Neural progenitor cell (in vitro differentiated cells): ENCODE measurements at regions not wholly inside any gene's neighbourhood (a gene's known extent, or its start where the extent isn't known, plus 50 kb on each side); places are given as distances from the start of the nearest gene placed in this dataset.

Experiments
- EZH2 ChIP-seq: fragments of 200-600 bp; sonication (generic); IDR thresholded peaks from 2 replicates; pipeline ENCODE4 v1.6.1; 2017; ENCODE audit warnings: antibody characterized with exemption, mild to moderate bottlenecking, moderate library complexity
- TF ChIP-seq, protein P1 (sequence below): fragments of 200-600 bp; sonication (generic); IDR thresholded peaks from 2 replicates; pipeline ENCODE4 v1.5.1; 2017; ENCODE audit warnings: antibody characterized with exemption, mild to moderate bottlenecking

DNA sequence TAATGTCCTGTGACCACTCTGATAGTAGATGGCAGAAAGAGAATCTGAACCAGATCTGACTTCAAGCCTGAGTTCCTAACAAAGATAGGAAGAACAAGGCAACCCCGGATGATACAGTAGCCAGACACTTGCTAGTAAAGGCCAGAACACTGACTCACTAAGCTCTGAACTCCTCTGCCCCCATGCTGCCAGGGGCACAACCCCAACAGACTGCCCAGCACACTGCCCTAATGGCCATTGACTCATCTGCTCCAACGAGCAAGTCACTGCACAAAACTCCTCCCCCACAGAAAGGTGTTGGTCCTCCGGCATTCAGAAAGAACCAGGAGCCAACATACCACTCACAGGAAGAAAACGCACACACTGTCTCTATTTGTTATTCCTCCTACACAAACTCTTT is 179.6 kb upstream of the NUDT4 start:
- TF ChIP-seq, protein P1, sequence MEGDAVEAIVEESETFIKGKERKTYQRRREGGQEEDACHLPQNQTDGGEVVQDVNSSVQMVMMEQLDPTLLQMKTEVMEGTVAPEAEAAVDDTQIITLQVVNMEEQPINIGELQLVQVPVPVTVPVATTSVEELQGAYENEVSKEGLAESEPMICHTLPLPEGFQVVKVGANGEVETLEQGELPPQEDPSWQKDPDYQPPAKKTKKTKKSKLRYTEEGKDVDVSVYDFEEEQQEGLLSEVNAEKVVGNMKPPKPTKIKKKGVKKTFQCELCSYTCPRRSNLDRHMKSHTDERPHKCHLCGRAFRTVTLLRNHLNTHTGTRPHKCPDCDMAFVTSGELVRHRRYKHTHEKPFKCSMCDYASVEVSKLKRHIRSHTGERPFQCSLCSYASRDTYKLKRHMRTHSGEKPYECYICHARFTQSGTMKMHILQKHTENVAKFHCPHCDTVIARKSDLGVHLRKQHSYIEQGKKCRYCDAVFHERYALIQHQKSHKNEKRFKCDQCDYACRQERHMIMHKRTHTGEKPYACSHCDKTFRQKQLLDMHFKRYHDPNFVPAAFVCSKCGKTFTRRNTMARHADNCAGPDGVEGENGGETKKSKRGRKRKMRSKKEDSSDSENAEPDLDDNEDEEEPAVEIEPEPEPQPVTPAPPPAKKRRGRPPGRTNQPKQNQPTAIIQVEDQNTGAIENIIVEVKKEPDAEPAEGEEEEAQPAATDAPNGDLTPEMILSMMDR, result no peak
- TF ChIP-seq EZH2, result no peak
